ENCODE measurements at regions not wholly inside any gene's neighbourhood (a gene's known extent, or its start where the extent isn't known, plus 50 kb on each side); places are given as distances from the start of the nearest gene placed in this dataset.

DNA sequence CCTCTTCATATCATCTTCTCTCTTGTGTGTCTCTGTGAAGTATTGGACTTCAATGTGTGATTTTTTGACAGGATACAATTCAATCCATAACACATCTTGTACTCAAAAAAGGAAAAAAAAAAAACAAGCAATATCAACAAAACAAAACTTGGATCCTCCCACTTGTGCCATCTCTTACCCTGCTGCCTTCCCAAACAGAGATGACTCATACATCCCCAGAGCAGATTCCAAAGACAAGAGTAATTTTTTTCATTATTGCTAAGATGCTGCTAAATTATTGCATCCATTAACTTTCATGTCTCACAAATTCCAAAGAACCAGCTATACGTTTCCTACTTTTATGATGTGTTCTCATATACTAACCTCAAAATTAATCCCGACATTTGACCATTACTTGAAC lies 479.2 kb downstream of the GBA3 start:
- H3K27ac Mint-ChIP-seq: no peak overlapping the region
- H3K36me3 Mint-ChIP-seq (ENCODE audit: insufficient read depth in 1 of 3, low read depth in 3 of 3): peaks cover 0 to 2% (median 1%) of the 10 kb centered on the region in 3 experiments; a peak in 3 of 7 replicates
- Histone ChIP-seq H4K91ac (ENCODE audit: insufficient read length, low read depth, low read length) (no peak overlapping the region), H3K27me3 (ENCODE audit: insufficient read depth, low read length) (no peaks in the 10 kb centered on the region; the same call in 1 of the 2 replicates), H3K23me2 (ENCODE audit: insufficient read length, low read depth, low read length, poor library complexity, severe bottlenecking) (no peaks in the 10 kb centered on the region), H2BK5ac (ENCODE audit: insufficient read length, low read length) (no peak overlapping the region), H3K79me2 (ENCODE audit: insufficient read depth, low read length) (no peaks in the 10 kb centered on the region), H2BK20ac (ENCODE audit: low read depth, low read length, poor library complexity, severe bottlenecking) (no peak overlapping the region), H3K9me3 (ENCODE audit: control insufficient read depth, low read depth, low read length) (no peaks in the 10 kb centered on the region), H4K20me1 (ENCODE audit: control insufficient read depth, insufficient read depth, insufficient read length) (no peaks in the 10 kb centered on the region), H4K8ac (replicated peaks; ENCODE audit: insufficient read length, low read depth, low read length) (no peak overlapping the region), H3K27ac (ENCODE audit: insufficient read length, low read depth, low read length) (no peak overlapping the region), H3K4ac (ENCODE audit: low read depth, low read length) (no peak overlapping the region), H3T11ph (ENCODE audit: low read length) (no peak overlapping the region), H3K4me2 (ENCODE audit: insufficient read depth, insufficient read length, low read length) (no peak overlapping the region), H2AFZ (ENCODE audit: low read length) (no peak overlapping the region), H3K56ac (ENCODE audit: insufficient read length, low read depth, low read length) (no peak overlapping the region), H3K23ac (ENCODE audit: insufficient read length, low read depth, low read length) (no peak overlapping the region), H2BK12ac (ENCODE audit: insufficient read length, low read depth, low read length) (no peak overlapping the region), H3K4me1 (ENCODE audit: insufficient read depth, low read length) (no peaks in the 10 kb centered on the region), H2AK5ac (ENCODE audit: insufficient read length, low read length) (no peak overlapping the region), H3K9ac (ENCODE audit: extremely low read depth, insufficient read length, low read length) (no peak overlapping the region), H3K18ac (ENCODE audit: insufficient read length, low read depth, low read length) (no peak overlapping the region), H4K5ac (ENCODE audit: insufficient read length, low read depth, low read length) (no peak overlapping the region), H2BK120ac (ENCODE audit: low read depth, low read length, poor library complexity, severe bottlenecking) (no peak overlapping the region), H3K14ac (ENCODE audit: insufficient read depth, low read length) (no peak overlapping the region), H2BK15ac (ENCODE audit: low read depth, low read length) (no peak overlapping the region), H3K79me1 (ENCODE audit: insufficient read depth, low read depth, low read length, poor library complexity, severe bottlenecking) (no peaks in the 10 kb centered on the region)
- H3K4me3 Mint-ChIP-seq: no peak overlapping the region
- TF ChIP-seq, protein P1, sequence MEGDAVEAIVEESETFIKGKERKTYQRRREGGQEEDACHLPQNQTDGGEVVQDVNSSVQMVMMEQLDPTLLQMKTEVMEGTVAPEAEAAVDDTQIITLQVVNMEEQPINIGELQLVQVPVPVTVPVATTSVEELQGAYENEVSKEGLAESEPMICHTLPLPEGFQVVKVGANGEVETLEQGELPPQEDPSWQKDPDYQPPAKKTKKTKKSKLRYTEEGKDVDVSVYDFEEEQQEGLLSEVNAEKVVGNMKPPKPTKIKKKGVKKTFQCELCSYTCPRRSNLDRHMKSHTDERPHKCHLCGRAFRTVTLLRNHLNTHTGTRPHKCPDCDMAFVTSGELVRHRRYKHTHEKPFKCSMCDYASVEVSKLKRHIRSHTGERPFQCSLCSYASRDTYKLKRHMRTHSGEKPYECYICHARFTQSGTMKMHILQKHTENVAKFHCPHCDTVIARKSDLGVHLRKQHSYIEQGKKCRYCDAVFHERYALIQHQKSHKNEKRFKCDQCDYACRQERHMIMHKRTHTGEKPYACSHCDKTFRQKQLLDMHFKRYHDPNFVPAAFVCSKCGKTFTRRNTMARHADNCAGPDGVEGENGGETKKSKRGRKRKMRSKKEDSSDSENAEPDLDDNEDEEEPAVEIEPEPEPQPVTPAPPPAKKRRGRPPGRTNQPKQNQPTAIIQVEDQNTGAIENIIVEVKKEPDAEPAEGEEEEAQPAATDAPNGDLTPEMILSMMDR (conservative IDR thresholded peaks at IDR 0.05): no peak
- peaks cover under 1 to 2% of the 10 kb centered on the region in 2 experiments; a peak in 1 of 5 replicates for H3K9me3 Mint-ChIP-seq
- no peak for DNase-seq
- WGBS (ENCODE audit: extremely low coverage, insufficient read length, low lambda C conversion rate): no CpG with 5 or more reads among the region's 2 CpGs
- H3K4me1 Mint-ChIP-seq: peaks cover 3% of the 10 kb centered on the region in 2 experiments; a peak in 2 of 4 replicates
- no peaks in the 10 kb centered on the region for H3K27me3 Mint-ChIP-seq (ENCODE audit: low read depth)
